22Rv1 (cell line): ENCODE measurements at regions not wholly inside any gene's neighbourhood (a gene's known extent, or its start where the extent isn't known, plus 50 kb on each side); places are given as distances from the start of the nearest gene placed in this dataset.
"Not testable (repeated sequence)": the region's sequence is repeated elsewhere in the genome, so short reads cannot be mapped to it uniquely, and the experiment has no call there.

Experiments
- ZFX ChIP-seq: fragments of 450-650 bp; IDR thresholded peaks from 2 replicates; pipeline ENCODE4 v1.6.1; 2017; ENCODE audit warnings: antibody characterized with exemption, borderline replicate concordance
- TF ChIP-seq, protein P1 (sequence below): fragments of 450-650 bp; IDR thresholded peaks from 2 replicates; pipeline ENCODE4 v1.5.1; 2017; ENCODE audit warnings: mild to moderate bottlenecking

GRCh38 chr11:98733378-98733777 lies 287.4 kb upstream of the CNTN5 start:
- TF ChIP-seq, protein P1, sequence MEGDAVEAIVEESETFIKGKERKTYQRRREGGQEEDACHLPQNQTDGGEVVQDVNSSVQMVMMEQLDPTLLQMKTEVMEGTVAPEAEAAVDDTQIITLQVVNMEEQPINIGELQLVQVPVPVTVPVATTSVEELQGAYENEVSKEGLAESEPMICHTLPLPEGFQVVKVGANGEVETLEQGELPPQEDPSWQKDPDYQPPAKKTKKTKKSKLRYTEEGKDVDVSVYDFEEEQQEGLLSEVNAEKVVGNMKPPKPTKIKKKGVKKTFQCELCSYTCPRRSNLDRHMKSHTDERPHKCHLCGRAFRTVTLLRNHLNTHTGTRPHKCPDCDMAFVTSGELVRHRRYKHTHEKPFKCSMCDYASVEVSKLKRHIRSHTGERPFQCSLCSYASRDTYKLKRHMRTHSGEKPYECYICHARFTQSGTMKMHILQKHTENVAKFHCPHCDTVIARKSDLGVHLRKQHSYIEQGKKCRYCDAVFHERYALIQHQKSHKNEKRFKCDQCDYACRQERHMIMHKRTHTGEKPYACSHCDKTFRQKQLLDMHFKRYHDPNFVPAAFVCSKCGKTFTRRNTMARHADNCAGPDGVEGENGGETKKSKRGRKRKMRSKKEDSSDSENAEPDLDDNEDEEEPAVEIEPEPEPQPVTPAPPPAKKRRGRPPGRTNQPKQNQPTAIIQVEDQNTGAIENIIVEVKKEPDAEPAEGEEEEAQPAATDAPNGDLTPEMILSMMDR: not testable (repeated sequence)
- not testable (repeated sequence) for TF ChIP-seq ZFX
